HG03432 (cell line): ENCODE measurements at regions not wholly inside any gene's neighbourhood (a gene's known extent, or its start where the extent isn't known, plus 50 kb on each side); places are given as distances from the start of the nearest gene placed in this dataset.
"Not testable (repeated sequence)": the region's sequence is repeated elsewhere in the genome, so short reads cannot be mapped to it uniquely, and the experiment has no call there.

Source experiments
- ATAC-seq: cut with Tn5 transposase; IDR thresholded peaks from one replicate; pipeline ENCODE4 v1.9.1; 2021; ENCODE audit warnings: mild to moderate bottlenecking, moderate library complexity; ENCODE audit not compliant: unreplicated experiment

DNA sequence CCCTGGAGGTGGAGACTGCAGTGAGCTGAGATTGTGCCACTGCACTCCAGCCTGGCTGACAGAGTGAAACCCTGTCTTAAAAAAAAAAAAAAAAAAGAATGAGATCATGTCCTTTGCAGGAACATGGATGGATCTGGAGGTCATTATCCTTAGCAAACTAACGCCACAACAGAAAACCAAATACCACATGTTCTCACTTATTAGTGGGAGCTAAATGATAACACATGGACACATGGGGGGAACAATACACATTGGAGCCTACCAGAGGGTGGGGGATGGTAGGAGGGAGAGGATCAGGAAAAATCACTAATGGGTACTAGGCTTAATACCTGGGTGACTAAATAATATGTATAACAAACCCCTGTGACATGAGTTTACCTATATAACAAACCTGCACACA is 108.0 kb upstream of the FHL2 start:
- ATAC-seq: not testable (repeated sequence)

DNA sequence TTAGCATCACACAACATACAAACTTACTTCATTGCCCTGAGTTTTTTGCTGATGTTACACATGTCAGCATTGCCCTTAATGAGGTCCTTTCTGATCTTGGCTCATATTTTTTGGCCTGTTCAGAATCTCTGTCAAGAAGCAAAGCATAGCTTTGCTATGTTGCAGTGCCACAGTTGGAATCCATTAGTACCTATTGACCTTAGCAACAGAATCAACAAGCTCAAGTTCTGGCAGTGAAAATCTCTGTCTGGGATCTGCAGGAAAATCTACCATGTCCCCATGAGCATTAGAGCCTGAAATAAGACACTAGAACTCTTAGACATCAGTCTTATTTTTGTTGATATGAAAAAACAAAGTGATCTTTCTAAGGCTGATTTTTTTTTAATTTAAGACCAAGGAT is 105.6 kb upstream of the FHL2 start:
- ATAC-seq: no peak

DNA sequence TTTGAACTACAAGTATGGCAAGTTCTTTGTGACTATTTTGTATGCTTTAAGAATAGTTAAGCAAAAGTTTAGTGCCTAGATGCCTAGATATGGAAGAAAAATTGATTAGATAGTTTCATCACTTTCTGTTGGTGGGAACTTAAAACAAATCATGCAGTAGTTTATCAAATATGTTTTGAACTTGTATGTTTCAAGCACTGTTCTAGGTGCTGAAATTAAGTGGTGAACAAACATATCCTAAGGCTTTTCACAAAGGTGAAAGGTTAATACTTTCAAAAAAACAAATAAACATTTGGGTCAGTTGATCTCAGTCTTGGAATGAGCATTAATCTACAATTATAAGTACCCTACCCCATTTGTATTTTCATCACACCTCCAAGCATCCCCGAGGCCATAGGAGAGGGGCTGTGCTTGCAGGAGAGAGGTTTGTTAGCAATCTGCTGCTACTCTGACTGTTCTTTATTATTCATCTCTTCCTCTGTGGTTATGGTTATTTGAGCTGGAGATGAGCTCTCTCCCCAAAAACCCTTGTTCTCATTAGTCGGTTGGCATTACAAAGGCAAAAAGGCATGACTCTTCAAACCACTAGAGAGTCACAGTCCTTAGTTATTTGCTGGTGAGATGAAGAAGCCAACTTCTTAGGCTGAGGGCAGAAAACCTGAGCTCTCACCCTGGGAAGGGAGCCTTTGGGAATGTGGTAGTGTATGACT is 103.9 kb upstream of the FHL2 start:
- no peak for ATAC-seq

DNA sequence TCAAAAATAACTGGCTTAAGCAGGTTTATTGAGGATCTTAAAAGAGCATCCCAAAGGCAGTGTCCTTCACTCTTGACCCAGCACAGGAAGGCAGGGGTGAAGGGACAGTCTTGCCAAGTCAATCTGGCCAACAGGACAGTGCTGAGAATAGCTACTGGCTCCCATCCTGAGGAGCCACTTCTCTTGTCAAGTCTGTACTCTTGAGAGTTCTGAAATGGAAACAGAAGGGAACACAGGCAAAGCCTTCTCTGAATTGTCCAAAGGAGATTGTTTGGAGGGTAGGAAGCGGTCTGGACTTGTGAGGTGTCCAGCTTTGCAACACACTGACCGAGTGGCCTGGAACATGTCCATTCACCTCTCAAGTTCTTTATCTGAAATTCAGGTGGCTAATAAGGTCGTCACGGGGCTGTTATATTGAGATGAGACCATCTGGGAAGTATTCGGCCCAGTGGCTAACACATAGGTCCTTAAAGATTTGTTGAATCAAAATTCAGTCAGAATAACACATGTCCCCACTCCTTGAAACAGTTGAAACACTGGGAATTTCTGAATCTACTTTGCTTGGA is 99.5 kb upstream of the FHL2 start:
- no peak for ATAC-seq

DNA sequence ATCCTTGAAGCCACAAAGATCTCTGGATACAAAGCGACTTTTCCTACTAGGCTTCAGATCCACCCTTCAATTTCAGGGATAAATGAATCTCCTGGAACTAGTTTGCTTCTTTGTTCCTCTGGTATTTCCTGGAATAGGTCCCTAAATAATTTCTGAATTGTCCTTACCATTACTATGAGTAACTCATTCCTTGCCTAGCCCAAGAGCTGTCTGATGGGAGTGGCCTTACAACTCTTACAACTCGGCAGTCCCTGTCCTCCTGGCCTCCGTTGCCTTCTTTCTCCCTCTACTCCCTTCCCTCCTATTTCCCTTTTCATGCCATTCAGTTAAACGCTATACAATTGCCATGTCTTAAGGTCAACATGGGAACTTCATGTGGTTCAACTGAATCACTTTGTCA is 98.2 kb upstream of the FHL2 start:
- ATAC-seq: no peak

DNA sequence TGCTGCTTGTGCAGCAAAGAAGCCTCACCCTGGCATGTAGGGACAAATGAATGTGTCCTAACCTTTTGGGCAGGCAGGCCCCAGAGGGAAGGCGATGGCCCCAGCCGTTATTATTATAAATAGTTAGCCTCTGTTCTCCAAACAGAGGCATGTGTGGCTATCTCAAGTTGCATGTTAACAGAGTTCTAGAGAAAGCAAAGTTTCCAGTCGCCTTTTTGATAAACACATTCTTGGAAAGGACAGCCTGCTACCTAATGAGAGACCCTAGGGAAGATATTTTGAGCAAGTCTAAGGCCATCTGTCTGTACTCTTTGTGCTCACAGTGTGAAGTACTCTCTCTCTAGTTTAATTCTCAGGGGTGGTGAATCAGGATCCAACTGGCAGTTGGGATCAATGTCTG is 97.4 kb upstream of the FHL2 start:
- ATAC-seq: no peak

DNA sequence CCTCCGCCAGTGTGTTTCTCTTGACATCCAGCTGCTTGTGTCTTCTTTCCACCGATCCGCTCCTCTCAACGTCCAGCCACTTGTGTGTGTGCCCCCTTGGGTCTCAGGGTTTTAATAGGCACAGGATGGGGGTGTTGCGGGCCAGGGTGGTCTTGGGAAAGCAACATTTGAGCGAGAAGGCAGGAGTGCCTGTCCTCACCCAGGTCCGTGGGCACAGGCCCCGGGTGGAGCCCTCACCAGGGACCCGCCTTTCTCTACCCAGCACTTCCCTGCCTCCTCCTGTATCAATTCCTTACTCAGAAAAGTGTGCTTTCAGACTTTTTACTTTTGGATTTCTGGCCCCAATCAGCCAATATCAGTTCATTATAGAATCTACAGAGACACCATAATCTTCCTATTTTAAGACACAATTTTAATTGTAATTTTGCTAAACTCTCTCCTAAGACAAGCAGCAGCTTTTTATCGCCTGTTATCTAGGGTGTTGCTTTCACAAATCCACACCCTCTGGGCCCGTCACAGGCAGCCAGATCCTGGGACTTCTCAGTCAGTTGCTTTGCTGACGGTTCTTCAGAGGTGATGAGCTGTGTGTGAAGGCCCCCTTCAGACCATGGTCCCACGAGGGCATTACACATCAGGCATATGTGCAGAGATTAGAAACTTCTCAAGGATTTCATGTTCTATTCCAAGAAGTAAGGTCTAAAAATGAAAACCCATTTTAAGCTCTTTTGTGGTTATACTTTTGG is 96.0 kb upstream of the FHL2 start:
- no peak for ATAC-seq

DNA sequence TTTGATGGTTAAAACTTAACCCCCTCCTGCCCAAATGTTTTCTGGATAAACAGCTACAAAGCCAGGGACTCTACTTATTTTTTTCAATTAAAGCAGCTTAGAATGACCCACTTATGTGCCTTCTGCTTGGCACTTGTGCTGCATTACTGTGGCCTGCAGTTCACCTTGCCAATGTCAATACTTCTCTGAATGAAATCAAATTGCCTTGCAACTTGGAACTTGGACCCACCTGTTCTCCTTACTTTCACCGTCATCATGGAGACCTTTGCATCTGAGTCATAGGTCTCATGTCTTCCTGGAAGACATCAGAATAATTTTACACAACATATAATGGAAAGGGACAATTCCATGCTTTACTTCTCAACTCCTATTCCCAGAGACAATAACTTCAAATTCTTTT is 92.1 kb upstream of the FHL2 start:
- no peak for ATAC-seq

DNA sequence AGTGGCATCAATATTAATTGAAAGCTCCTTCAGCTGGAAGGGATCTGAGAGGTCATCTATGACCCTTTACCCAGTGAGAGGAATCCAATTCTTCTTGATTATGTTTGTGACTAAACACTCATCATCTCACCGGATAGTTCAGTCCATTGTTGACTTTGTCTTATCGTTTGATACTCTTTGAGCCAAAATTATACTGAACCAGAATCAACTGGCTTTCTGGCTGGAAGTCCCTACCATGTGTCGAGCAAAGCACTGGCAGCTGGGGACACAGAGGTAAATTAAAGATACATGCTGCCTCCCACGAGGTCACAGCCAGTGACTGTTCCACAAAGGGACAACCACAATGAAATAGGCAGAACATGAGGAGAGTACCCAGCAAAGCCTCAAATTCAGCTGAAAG is 91.4 kb upstream of the FHL2 start:
- no peak for ATAC-seq

DNA sequence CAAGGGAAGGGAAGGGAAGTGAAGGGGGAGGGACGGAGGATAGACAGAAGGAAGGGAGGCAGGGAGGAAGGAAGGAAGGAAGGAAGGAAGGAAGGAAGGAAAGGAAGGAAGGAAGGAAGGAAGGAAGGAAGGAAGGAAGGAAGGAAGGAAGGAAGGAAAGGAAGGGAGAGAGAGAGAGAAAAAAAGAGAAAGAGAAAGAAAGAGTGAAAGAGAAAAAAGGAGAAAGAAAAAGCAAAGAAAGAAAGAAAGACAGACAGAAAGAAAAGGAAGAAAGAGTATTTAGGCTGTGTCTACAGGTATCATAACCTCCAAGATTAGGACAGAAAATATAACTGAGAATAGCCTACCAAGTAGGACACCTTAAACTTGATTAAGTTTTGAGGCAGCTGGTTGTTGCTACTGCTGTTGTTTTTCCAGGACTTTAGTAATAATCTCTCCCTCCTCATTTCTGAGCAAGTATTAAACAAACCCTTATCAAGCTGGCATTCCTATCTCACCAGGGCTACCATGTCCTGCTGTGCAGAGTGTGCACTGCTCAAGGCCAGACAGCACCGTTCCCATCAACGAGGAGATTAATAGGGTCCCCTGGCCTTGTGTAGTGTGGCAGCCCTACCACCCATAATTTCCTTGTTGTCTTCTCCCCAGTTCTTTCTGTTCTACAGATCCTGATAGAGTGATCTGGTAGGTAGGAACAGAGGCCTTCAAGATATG is 90.5 kb upstream of the FHL2 start:
- ATAC-seq: no peak

DNA sequence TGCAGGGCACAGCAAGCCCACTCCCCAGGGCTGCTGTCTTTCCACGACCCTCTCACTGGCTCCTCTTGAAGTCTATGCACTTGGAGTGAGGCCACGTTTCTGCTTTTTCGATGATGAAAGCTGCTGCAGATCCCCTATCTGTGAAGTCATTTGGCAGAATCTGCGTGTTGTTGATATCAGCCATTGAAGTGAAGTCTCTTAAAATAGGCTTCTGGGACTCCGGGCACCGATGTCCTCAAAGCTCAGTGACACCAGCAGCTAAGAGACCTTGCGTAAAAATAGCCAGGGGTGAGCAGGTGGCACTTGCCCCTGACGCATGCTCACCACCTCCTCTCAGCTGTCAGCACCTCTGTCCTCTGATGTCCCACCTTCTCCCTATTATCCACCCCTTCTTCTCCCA is 89.4 kb upstream of the FHL2 start:
- no peak for ATAC-seq

DNA sequence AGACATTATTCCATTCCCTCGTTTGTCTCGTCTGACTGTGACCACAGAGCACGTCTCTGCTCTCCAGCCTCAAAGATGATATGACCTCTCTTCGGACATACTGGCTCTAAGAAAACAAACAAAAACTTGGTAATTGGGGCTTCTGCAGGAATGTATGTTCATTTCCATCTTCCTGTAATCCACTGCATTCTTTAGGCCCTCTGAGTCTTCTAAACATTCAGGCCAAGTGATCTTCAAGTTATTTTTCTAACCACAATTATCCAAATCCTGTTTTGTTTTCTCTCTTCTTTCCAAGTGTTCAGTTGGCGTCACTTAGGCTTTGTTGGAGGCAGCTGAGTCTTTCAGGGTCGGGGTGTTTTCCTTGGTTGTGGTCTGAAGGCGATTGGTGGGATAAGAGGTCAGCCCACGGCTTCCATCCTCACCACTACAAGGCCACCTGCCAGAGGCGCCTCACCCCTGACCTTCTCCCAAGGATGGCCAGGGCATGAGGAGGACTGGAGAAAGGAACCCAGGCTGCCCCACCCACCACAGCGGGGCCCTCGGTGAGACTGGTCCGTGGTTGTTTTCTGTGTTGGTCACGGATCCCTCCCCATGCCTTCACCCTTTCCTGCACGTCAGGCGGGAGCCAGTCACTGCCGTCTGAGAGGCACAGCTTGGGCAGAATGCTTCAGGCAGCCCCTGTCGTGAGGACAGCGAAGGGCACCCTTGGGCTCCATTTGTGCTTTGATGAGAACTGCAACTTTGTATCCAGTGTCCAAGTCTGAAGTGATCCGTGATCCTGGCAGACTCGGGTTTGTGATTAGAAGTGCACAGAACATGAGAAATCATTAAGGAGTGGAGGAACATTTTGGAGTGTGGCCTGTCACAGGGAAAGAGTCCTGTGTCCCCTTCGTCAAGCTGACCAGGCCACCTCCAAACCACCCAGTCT is 88.6 kb upstream of the FHL2 start:
- no peak for ATAC-seq

DNA sequence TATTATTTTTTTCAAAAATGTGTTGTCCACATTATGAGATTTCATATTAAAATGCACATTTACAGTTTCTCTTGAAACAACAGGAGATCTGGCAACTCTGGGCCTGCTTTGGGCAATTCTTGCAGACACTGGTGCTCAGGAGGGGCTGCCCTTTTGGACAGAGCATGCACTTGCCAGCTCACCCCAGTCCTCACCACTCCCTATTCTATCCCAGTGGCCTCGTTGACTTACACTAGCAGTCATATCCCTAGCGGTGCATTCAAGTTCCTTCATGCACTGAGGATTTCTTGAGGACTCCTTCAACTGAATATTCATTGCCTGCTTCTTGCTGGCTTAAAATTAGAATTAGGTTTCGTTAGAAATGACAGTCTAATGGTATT is 87.9 kb upstream of the FHL2 start:
- ATAC-seq: no peak

DNA sequence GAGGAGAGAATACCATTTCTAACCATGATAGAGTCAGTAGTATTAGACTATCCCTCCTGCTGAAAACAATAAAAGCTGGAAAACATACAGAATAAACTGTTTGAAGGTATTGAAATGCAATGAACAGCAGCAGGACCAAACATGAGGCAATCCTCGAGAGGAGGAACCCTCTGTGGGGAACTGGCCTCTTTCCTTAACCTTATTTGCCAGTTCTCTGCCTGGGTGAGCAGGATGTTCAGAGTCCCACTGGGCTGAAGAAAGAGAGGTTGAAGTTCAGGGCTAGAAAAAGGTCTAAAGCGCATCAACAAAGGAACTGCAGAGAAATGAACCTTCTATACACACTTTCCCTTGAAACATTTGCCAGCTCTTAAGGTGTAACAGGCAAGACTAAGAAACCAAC is 79.8 kb upstream of the FHL2 start:
- ATAC-seq: no peak

DNA sequence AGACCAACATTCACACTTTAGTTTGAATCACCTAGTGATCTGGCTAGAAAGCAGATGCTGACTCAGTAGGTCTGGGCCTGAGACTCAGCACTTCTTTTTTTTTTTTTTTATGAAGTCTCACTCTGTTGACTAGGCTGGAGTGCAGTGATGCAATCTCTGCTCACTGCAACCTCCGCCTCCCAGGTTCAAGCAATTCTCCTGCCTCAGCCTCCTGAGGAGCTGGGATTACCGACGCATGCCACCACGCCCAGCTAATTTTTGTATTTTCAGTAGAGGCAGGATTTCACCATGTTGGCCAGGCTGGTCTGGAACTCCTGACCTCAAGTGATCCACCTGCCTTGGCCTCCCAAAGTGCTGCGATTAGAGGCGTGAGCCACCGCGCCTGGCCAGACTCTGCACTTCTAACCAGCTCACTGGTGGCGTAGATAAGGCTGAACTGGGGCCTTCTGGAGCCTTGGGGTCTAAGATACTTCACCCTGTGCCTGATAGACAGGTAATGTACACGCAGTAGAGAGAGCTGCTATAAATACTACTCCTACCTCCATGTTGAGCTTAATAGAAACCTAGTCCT is 78.3 kb upstream of the FHL2 start:
- ATAC-seq: not testable (repeated sequence)

DNA sequence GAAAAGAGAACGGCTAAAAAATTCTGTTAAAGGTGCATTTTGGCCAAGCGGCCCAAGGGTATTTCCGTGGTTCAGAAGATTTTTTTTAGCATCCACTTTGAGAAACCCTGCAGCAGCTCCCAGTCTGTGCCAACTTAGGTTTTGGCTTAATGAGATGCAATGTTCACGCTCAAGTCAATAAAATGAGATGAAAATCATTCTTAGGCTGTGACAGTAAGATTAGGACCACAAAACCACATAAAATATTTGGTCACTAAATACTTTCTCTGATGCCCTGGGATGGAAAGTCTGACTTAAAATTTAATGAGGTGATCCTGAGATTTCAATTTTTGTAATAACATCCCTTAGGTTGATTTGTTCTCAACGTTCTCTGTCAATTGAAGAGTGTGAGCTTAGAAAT is 74.2 kb upstream of the FHL2 start:
- ATAC-seq: no peak

DNA sequence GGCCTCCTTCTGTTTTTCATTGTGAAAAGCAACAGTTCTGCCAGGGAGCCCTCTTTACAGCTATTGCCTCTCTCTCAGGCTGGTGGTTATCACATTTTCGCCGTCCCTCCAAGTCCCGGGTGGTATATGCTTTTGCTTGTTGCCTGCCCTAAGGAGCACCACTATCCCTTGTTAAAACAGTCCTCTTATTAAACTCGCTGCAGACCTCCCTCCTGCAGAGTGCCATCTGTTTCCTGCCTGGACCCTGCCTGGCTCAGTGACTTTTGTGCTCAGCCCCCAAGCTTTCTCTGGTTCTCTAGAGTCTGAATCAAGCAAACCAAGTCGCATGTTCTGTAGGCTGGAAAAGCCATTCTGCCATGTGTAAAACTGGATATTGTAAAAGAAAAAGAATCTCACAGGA is 72.1 kb upstream of the FHL2 start:
- no peak for ATAC-seq

DNA sequence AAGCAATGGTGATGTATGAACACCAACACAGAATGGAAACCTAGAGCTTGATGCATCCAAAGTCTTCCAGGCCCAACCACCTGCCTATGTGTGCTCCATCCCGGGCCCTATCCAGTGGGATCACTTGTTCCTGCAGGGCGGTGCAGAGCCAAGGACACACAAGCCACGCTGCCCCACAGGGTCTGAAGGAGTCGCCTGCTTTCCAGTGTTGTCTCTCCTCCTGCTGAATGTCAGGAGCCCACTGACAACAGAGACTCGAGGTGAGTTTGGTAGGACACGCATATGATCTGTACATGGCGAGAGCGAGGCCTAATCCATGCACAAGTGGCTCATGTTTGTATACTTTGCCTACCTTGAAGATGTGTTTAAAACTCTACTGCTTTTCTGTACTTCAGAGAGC is 70.9 kb upstream of the FHL2 start:
- ATAC-seq: no peak

DNA sequence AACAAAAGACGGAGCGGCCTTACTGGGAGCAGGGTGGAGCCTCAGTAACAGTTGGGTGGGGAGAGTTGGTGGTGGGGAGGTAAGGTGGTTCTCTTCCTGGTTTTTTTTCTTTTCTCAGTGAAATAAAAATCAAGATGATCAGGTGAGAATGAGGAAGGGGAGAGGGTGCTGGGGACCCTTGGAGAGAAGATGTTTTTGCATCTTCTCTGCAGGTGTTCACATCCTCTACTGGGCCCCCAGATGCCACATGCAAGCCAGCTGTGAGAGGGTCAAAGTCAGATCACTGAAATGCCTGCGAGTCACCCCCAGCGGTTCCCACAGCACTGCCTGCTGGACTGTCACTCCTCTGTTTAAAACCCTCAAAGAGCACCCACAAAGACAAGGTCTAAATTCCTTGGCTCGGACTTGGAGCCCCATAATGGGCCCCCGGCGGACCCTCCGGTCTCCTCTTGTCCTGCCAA is 69.8 kb upstream of the FHL2 start:
- no peak for ATAC-seq

DNA sequence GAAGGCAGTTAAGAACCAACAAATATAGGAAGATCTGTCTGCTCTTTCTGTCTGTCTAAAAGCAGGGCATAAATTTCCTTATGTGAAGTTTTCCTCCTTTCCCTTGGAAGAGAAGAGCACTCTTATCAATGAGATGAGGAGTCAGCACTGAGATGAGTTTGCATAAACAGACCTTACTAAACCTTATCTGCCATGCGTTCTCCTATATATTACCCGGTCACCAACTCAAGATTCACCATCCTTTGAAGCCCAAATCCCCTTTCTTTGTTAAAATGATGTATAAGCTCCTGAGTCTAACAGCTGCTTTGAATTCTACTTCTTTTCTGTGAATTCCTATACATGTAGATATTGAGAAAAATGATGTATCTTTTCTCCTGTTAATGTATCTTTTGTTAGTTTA is 65.5 kb upstream of the FHL2 start:
- no peak for ATAC-seq
